IMR-90 (cell line): ENCODE measurements at regions not wholly inside any gene's neighbourhood (a gene's known extent, or its start where the extent isn't known, plus 50 kb on each side); places are given as distances from the start of the nearest gene placed in this dataset.

Source experiments
- BHLHE40 ChIP-seq: fragments of 150-350 bp; IDR thresholded peaks from 2 replicates; pipeline ENCODE4 v1.6.1; 2016; ENCODE audit warnings: mild to moderate bottlenecking, low read depth, low read length
- CHD1 ChIP-seq: IDR thresholded peaks from 2 replicates; pipeline ENCODE4 v1.6.1; 2012; ENCODE audit warnings: low read depth, low read length, improper control_type of control experiment
- FOS ChIP-seq: fragments of 150-350 bp; IDR thresholded peaks from 2 replicates; pipeline ENCODE4 v1.6.1; 2016; ENCODE audit warnings: low read depth, low read length
- MXI1 ChIP-seq: IDR thresholded peaks from 2 replicates; pipeline ENCODE4 v1.6.1; 2012; ENCODE audit warnings: low read depth, mild to moderate bottlenecking, low read length, moderate library complexity, borderline replicate concordance
- NFE2L2 ChIP-seq: fragments of 150-350 bp; IDR thresholded peaks from 2 replicates; pipeline ENCODE4 v1.6.1; 2016; ENCODE audit warnings: low read depth, mild to moderate bottlenecking, low read length
- POLR2A ChIP-seq: IDR thresholded peaks from 2 replicates; pipeline ENCODE4 v1.6.1; 2012; ENCODE audit warnings: mild to moderate bottlenecking, low read depth, low read length
- SMC3 ChIP-seq: fragments of 150-350 bp; IDR thresholded peaks from 2 replicates; pipeline ENCODE4 v1.6.1; 2016; ENCODE audit warnings: low read depth, mild to moderate bottlenecking, antibody characterized with exemption, low read length, moderate library complexity
- TF ChIP-seq, protein P1 (sequence below): conservative IDR thresholded peaks from 2 replicates; pipeline ENCODE4 v1.5.1; 2012; ENCODE audit warnings: mild to moderate bottlenecking, low read depth, low read length, improper control_type of control experiment

GRCh38 chr13:78413887-78414553, 189.3 kb downstream of the POU4F1 start:
- TF ChIP-seq, protein P1, sequence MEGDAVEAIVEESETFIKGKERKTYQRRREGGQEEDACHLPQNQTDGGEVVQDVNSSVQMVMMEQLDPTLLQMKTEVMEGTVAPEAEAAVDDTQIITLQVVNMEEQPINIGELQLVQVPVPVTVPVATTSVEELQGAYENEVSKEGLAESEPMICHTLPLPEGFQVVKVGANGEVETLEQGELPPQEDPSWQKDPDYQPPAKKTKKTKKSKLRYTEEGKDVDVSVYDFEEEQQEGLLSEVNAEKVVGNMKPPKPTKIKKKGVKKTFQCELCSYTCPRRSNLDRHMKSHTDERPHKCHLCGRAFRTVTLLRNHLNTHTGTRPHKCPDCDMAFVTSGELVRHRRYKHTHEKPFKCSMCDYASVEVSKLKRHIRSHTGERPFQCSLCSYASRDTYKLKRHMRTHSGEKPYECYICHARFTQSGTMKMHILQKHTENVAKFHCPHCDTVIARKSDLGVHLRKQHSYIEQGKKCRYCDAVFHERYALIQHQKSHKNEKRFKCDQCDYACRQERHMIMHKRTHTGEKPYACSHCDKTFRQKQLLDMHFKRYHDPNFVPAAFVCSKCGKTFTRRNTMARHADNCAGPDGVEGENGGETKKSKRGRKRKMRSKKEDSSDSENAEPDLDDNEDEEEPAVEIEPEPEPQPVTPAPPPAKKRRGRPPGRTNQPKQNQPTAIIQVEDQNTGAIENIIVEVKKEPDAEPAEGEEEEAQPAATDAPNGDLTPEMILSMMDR: no peak
- TF ChIP-seq SMC3 (no peak), FOS (no peak), POLR2A (no peak), MXI1 (no peak), CHD1 (no peak), BHLHE40 (no peak), NFE2L2 (no peak)
